CD14-positive monocyte (primary cell): ENCODE measurements at regions not wholly inside any gene's neighbourhood (a gene's known extent, or its start where the extent isn't known, plus 50 kb on each side); places are given as distances from the start of the nearest gene placed in this dataset.

Experiments
- DNase-seq, 3 donors: peaks; one replicate each; pipeline ENCODE4 v3.0.0-alpha.2; 2011 to 2022
- H2AFZ ChIP-seq: 2 replicates; pipeline ENCODE4 v1.6.0; 2012; ENCODE audit warnings: mild to moderate bottlenecking, low read depth, low read length, inconsistent platforms; ENCODE audit not compliant: insufficient read depth, poor library complexity, severe bottlenecking
- H3K27ac ChIP-seq, 2 donors: 1 replicate in 1 of 2; 2 replicates in 1 of 2; pipeline ENCODE4 v1.5.1; 2012 to 2013; ENCODE audit warnings: low read length in 2 of 2, control low read depth in 1 of 2, inconsistent platforms in 1 of 2, low read depth in 1 of 2, mild to moderate bottlenecking in 1 of 2
- H3K27me3 ChIP-seq, 2 donors: one replicate each; pipeline versions ENCODE4 v1.6.0 to v1.6.1; 2011 to 2013; ENCODE audit warnings: low read length in 2 of 2; ENCODE audit not compliant: control insufficient read depth in 2 of 2, insufficient read depth in 2 of 2
- H3K36me3 ChIP-seq, 2 donors: replicated peaks in 1 of 2; 1 replicate in 1 of 2; 2 replicates in 1 of 2; pipeline versions ENCODE4 v1.5.1 to v1.6.1; 2012 to 2013; ENCODE audit warnings: low read length in 2 of 2, control low read depth in 1 of 2, inconsistent platforms in 1 of 2, mild to moderate bottlenecking in 1 of 2; ENCODE audit not compliant: insufficient read depth in 2 of 2, control insufficient read depth in 1 of 2
- H3K4me1 ChIP-seq, 2 donors: 1 replicate in 1 of 2; 2 replicates in 1 of 2; pipeline versions ENCODE4 v1.5.1 to v1.6.1; 2012 to 2013; ENCODE audit warnings: low read length in 2 of 2, control low read depth in 1 of 2, inconsistent platforms in 1 of 2, mild to moderate bottlenecking in 1 of 2, moderate library complexity in 1 of 2; ENCODE audit not compliant: insufficient read depth in 2 of 2, control insufficient read depth in 1 of 2
- H3K4me2 ChIP-seq: replicated peaks from 2 replicates; pipeline ENCODE3; 2012; ENCODE audit warnings: low read length, moderate library complexity, mild to moderate bottlenecking; ENCODE audit not compliant: poor library complexity, severe bottlenecking; ENCODE audit errors: extremely low read depth
- H3K4me3 ChIP-seq, 3 experiments: fragments of 200-600 bp in 1 of 3; sonication (generic) in 1 of 3; replicated peaks in 1 of 3; 1 replicate in 2 of 3; 2 replicates in 1 of 3; pipeline ENCODE4 v1.5.1; 2011 to 2013; ENCODE audit warnings: low read length in 3 of 3, mild to moderate bottlenecking in 3 of 3, control low read depth in 2 of 3, low read depth in 2 of 3, inconsistent platforms in 1 of 3, moderate library complexity in 1 of 3
- H3K79me2 ChIP-seq: 2 replicates; pipeline ENCODE4 v1.6.0; 2012; ENCODE audit warnings: mild to moderate bottlenecking, control low read depth, inconsistent platforms, low read length, moderate library complexity; ENCODE audit not compliant: insufficient read depth
- H3K9ac ChIP-seq: 2 replicates; pipeline ENCODE4 v1.6.0; 2017; ENCODE audit warnings: low read length, mild to moderate bottlenecking; ENCODE audit not compliant: insufficient read depth, poor library complexity, severe bottlenecking
- H3K9me3 ChIP-seq, 2 donors: replicated peaks in 1 of 2; 1 replicate in 1 of 2; 2 replicates in 1 of 2; pipeline versions ENCODE4 v1.5.1 to v1.6.1; 2012 to 2013; ENCODE audit warnings: low read length in 2 of 2, control low read depth in 1 of 2; ENCODE audit not compliant: control insufficient read depth in 1 of 2, insufficient read depth in 1 of 2
- H4K20me1 ChIP-seq: 2 replicates; pipeline ENCODE4 v1.6.0; 2012; ENCODE audit warnings: mild to moderate bottlenecking, low read length, control low read depth, moderate library complexity; ENCODE audit not compliant: insufficient read depth
- H3K27ac Mint-ChIP-seq, 7 donors: one replicate each; pipeline ENCODE4 v1.8.0; 2020; ENCODE audit warnings: mild to moderate bottlenecking in 7 of 7, mixed read lengths in 7 of 7, moderate library complexity in 6 of 7, inconsistent platforms in 2 of 7
- H3K27me3 Mint-ChIP-seq, 3 donors: one replicate each; pipeline ENCODE4 v1.8.0; 2021 to 2022; ENCODE audit warnings: low read depth in 3 of 3, mild to moderate bottlenecking in 3 of 3, mixed read lengths in 3 of 3, moderate library complexity in 3 of 3, inconsistent platforms in 1 of 3
- H3K36me3 Mint-ChIP-seq, 2 donors: one replicate each; pipeline ENCODE4 v1.8.0; 2020; ENCODE audit warnings: mixed read lengths in 2 of 2, inconsistent platforms in 1 of 2, mild to moderate bottlenecking in 1 of 2
- H3K4me1 Mint-ChIP-seq: one replicate; pipeline ENCODE4 v1.8.0; 2020; ENCODE audit warnings: mild to moderate bottlenecking, mixed read lengths
- H3K4me3 Mint-ChIP-seq, 2 donors: one replicate each; pipeline ENCODE4 v1.8.0; 2020; ENCODE audit warnings: mild to moderate bottlenecking in 2 of 2, mixed read lengths in 2 of 2, moderate library complexity in 1 of 2
- H3K9me3 Mint-ChIP-seq, 7 donors: one replicate each; pipeline ENCODE4 v1.8.0; 2020 to 2022; ENCODE audit warnings: mixed read lengths in 7 of 7, mild to moderate bottlenecking in 6 of 7, moderate library complexity in 6 of 7, inconsistent platforms in 2 of 7
- CTCF ChIP-seq: fragments of 200-600 bp; IDR thresholded peaks from one replicate; pipeline ENCODE4 v1.8.0; 2022; ENCODE audit warnings: antibody characterized with exemption, mild to moderate bottlenecking
- WGBS: methylation state at CpG from one replicate; pipeline ENCODE4 v1.1.5; 2013; ENCODE audit warnings: missing lambda C conversion rate; ENCODE audit not compliant: insufficient coverage; 5-methylcytosine and 5-hydroxymethylcytosine counted together
- intact Hi-C, 2 donors: fragments of 100-400 bp; cut with micrococcal nuclease; formaldehyde crosslinking; loops; one replicate each; pipeline versions ENCODE4 v1.15.0 to v1.15.1; 2023

- H3K79me2 ChIP-seq, result no peaks in the 10 kb centered on the region
- no peak overlapping the region for H3K27ac ChIP-seq
- Mint-ChIP-seq H3K9me3 (peaks cover 0 to 7% (median 1%) of the 10 kb centered on the region in 7 donors), H3K4me3 (no peak overlapping the region), H3K27me3 (peaks cover 0 to 2% (median 0%) of the 10 kb centered on the region in 3 donors), H3K36me3 (peaks cover 0 to 3% of the 10 kb centered on the region in 2 donors), H3K4me1 (peaks cover under 1% of the 10 kb centered on the region), H3K27ac (no peak overlapping the region)
- no peak for DNase-seq
- H3K9ac ChIP-seq, result no peak overlapping the region
- TF ChIP-seq CTCF, result no peak
- H3K9me3 ChIP-seq, result no peaks in the 10 kb centered on the region
- no peaks in the 10 kb centered on the region for H3K27me3 ChIP-seq
- no peak overlapping the region for H3K4me2 ChIP-seq
- intact Hi-C loops, result no loop called here
- no CpG with 5 or more reads among the region's 3 CpGs for WGBS
- H3K4me3 ChIP-seq, result no peak overlapping the region
- no peaks in the 10 kb centered on the region for H3K36me3 ChIP-seq
- H4K20me1 ChIP-seq, result no peaks in the 10 kb centered on the region
- no peak overlapping the region for H2AFZ ChIP-seq
- no peaks in the 10 kb centered on the region for H3K4me1 ChIP-seq
Measured at GRCh38 chr13:50740052-50740741, 103.3 kb downstream of the DLEU7 start.

- no peak for TF ChIP-seq CTCF
- Mint-ChIP-seq H3K4me1 (peaks cover 4% of the 10 kb centered on the region), H3K27me3 (peaks cover 0 to 2% (median 0%) of the 10 kb centered on the region in 3 donors), H3K36me3 (peaks cover 0 to 3% of the 10 kb centered on the region in 2 donors), H3K27ac (no peak overlapping the region), H3K4me3 (no peak overlapping the region), H3K9me3 (peaks cover 0 to 9% (median 4%) of the 10 kb centered on the region in 7 donors)
- H3K4me2 ChIP-seq, result no peak overlapping the region
- H3K27ac ChIP-seq, result no peak overlapping the region
- no peak overlapping the region for H3K4me3 ChIP-seq
- H4K20me1 ChIP-seq, result no peaks in the 10 kb centered on the region
- intact Hi-C loops, result no loop called here
- no peaks in the 10 kb centered on the region for H3K27me3 ChIP-seq
- no peak for DNase-seq
- no peaks in the 10 kb centered on the region for H3K4me1 ChIP-seq
- H3K9me3 ChIP-seq, result no peaks in the 10 kb centered on the region
- no peaks in the 10 kb centered on the region for H3K36me3 ChIP-seq
- no peak overlapping the region for H2AFZ ChIP-seq
- H3K79me2 ChIP-seq, result no peaks in the 10 kb centered on the region
- no CpG with 5 or more reads among the region's 2 CpGs for WGBS
- H3K9ac ChIP-seq, result no peak overlapping the region
Measured at GRCh38 chr13:50742353-50742752, 101.1 kb downstream of the DLEU7 start.
